Caco-2 (cell line): ENCODE measurements at regions not wholly inside any gene's neighbourhood (a gene's known extent, or its start where the extent isn't known, plus 50 kb on each side); places are given as distances from the start of the nearest gene placed in this dataset.

Experiments used
- BruUV-seq: library from RNA; stranded (reverse); fragments of 400-500 nt; replicated peaks from 2 replicates; lab custom pipeline; 2021; lab: Mats Ljungman, UMichigan
- CTCF ChIA-PET: fragments of 300-600 bp; sonication (Branson Sonifier 250); formaldehyde crosslinking; loops from one replicate; lab custom pipeline; 2022; ENCODE audit warnings: antibody characterized with exemption; lab: Charles Lee
- POLR2A ChIA-PET: fragments of 300-600 bp; sonication (Branson Sonifier 250); formaldehyde crosslinking; loops from one replicate; lab custom pipeline; 2022; ENCODE audit warnings: antibody characterized with exemption; lab: Charles Lee
- DNase-seq, 2 experiments: peaks; one replicate each; pipeline versions ENCODE4 v3.0.0 to v3.0.0-alpha.2; 2020 to 2022
- H3K27me3 ChIP-seq: replicated peaks from 2 replicates; pipeline ENCODE4 v1.6.0; 2011; ENCODE audit warnings: low read length; ENCODE audit not compliant: control insufficient read depth, insufficient read depth
- H3K36me3 ChIP-seq: 2 replicates; pipeline ENCODE4 v1.5.1; 2011; ENCODE audit warnings: low read length; ENCODE audit not compliant: control insufficient read depth, insufficient read depth
- H3K4me1 ChIP-seq: fragments of 250-450 bp; sonication (Bioruptor Pico); 2 replicates; pipeline ENCODE4 v1.5.1; 2020; ENCODE audit warnings: mild to moderate bottlenecking
- H3K4me3 ChIP-seq: 2 replicates; pipeline ENCODE4 v1.5.1; 2011; ENCODE audit warnings: low read depth, mild to moderate bottlenecking, control low read depth, low read length
- H3K9me3 ChIP-seq: fragments of 250-450 bp; sonication (Bioruptor Pico); 2 replicates; pipeline ENCODE4 v1.5.1; 2020; ENCODE audit warnings: mild to moderate bottlenecking, moderate library complexity
- H3K27ac Mint-ChIP-seq: one replicate; pipeline ENCODE4 v1.8.0; 2022; ENCODE audit warnings: mixed read lengths; ENCODE audit not compliant: unreplicated experiment
- H3K27me3 Mint-ChIP-seq: one replicate; pipeline ENCODE4 v1.8.0; 2022; ENCODE audit warnings: mixed read lengths; ENCODE audit not compliant: insufficient read depth, unreplicated experiment
- H3K36me3 Mint-ChIP-seq: one replicate; pipeline ENCODE4 v1.8.0; 2022; ENCODE audit warnings: mild to moderate bottlenecking, mixed read lengths; ENCODE audit not compliant: insufficient read depth, unreplicated experiment
- H3K4me1 Mint-ChIP-seq: one replicate; pipeline ENCODE4 v1.8.0; 2022; ENCODE audit warnings: low read depth, mixed read lengths; ENCODE audit not compliant: unreplicated experiment
- H3K4me3 Mint-ChIP-seq: one replicate; pipeline ENCODE4 v1.8.0; 2022; ENCODE audit warnings: mild to moderate bottlenecking, moderate library complexity, mixed read lengths; ENCODE audit not compliant: unreplicated experiment
- H3K9me3 Mint-ChIP-seq: one replicate; pipeline ENCODE4 v1.8.0; 2022; ENCODE audit warnings: mixed read lengths; ENCODE audit not compliant: unreplicated experiment
- intact Hi-C: fragments of 100-400 bp; cut with micrococcal nuclease; formaldehyde crosslinking; loops from one replicate; pipeline ENCODE4 v1.10.0; 2022; ENCODE audit not compliant: unreplicated experiment
- TF ChIP-seq, protein P1 (sequence below), 2 experiments: fragments of 200-600 bp in 1 of 2; IDR thresholded peaks; 1 replicate in 1 of 2; 2 replicates in 1 of 2; pipeline versions ENCODE4 v1.5.1 to v1.8.0; 2011 to 2022; ENCODE audit warnings: antibody characterized with exemption in 1 of 2, control low read depth in 1 of 2, inconsistent platforms in 1 of 2, low read depth in 1 of 2, low read length in 1 of 2, mild to moderate bottlenecking in 1 of 2, moderate library complexity in 1 of 2; ENCODE audit not compliant: insufficient read depth in 1 of 2, severe bottlenecking in 1 of 2, unreplicated experiment in 1 of 2

DNA sequence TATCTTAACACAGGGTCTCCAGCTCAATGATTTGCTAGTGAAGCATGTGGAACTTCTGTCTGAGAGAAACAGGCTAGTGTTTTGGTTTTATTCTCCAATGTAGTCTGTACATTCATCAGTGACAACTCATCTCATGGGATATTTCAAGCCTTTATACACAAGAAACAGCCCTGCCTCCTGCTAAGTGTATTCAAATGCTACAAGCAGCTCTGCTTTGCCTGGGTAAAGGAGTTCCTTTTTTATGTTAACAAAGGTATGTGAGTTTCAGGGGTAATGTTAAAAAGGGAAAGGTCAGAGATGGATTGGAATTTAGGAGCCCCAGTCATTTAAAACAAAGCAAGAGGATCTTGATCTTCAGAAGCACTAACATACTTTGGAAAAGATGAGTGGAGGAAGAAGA is 498.7 kb downstream of the ISL1 start:
- Mint-ChIP-seq H3K27me3 (no peaks in the 10 kb centered on the region), H3K36me3 (no peaks in the 10 kb centered on the region), H3K9me3 (no peaks in the 10 kb centered on the region), H3K4me1 (peaks cover 9% of the 10 kb centered on the region), H3K4me3 (no peak overlapping the region), H3K27ac (no peak overlapping the region)
- CTCF ChIA-PET = no interaction called here
- intact Hi-C loops = no loop called here
- Histone ChIP-seq H3K4me3 (no peak overlapping the region), H3K9me3 (no peaks in the 10 kb centered on the region), H3K36me3 (no peaks in the 10 kb centered on the region), H3K4me1 (peaks cover 8% of the 10 kb centered on the region; the same call in 1 of the 2 replicates), H3K27me3 (no peaks in the 10 kb centered on the region)
- POLR2A ChIA-PET = no interaction called here
- TF ChIP-seq, protein P1, sequence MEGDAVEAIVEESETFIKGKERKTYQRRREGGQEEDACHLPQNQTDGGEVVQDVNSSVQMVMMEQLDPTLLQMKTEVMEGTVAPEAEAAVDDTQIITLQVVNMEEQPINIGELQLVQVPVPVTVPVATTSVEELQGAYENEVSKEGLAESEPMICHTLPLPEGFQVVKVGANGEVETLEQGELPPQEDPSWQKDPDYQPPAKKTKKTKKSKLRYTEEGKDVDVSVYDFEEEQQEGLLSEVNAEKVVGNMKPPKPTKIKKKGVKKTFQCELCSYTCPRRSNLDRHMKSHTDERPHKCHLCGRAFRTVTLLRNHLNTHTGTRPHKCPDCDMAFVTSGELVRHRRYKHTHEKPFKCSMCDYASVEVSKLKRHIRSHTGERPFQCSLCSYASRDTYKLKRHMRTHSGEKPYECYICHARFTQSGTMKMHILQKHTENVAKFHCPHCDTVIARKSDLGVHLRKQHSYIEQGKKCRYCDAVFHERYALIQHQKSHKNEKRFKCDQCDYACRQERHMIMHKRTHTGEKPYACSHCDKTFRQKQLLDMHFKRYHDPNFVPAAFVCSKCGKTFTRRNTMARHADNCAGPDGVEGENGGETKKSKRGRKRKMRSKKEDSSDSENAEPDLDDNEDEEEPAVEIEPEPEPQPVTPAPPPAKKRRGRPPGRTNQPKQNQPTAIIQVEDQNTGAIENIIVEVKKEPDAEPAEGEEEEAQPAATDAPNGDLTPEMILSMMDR (IDR thresholded peaks at IDR 0.05; ENCODE audit: insufficient read depth in 1 of 2, low read depth in 1 of 2, low read length in 1 of 2, severe bottlenecking in 1 of 2, unreplicated experiment in 1 of 2) = no peak
- no TSS peak for BruUV-seq
- no peak for DNase-seq

DNA sequence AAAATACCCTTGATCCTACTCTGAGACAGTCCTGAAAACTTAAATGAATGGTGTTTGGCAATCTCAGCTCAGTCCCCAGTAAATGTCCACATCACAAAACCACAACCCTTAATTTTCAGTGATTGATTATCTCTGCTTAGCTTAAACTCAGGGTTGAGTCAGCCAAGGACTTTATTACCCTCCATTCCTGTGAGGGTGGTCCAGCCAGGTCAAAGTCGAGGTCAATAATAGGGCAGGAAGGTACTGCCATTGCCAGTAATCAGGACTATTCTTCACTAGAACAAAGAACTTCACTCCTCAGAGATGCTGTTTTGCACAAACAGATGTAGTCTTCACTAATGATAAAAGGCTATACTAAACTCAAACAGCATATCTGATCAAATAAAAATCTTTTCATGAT is 499.4 kb downstream of the ISL1 start:
- Mint-ChIP-seq H3K9me3 (no peaks in the 10 kb centered on the region), H3K27ac (no peak overlapping the region), H3K36me3 (no peaks in the 10 kb centered on the region), H3K4me3 (no peak overlapping the region), H3K4me1 (peaks cover 9% of the 10 kb centered on the region), H3K27me3 (no peaks in the 10 kb centered on the region)
- CTCF ChIA-PET = no interaction called here
- POLR2A ChIA-PET = no interaction called here
- DNase-seq = no peak
- TF ChIP-seq, protein P1 (IDR thresholded peaks at IDR 0.05; ENCODE audit: insufficient read depth in 1 of 2, low read depth in 1 of 2, low read length in 1 of 2, severe bottlenecking in 1 of 2, unreplicated experiment in 1 of 2) = no peak
- no TSS peak for BruUV-seq
- Histone ChIP-seq H3K4me3 (no peak overlapping the region), H3K27me3 (no peaks in the 10 kb centered on the region), H3K4me1 (peaks cover 8% of the 10 kb centered on the region; the same call in 1 of the 2 replicates), H3K9me3 (no peaks in the 10 kb centered on the region), H3K36me3 (no peaks in the 10 kb centered on the region)
- intact Hi-C loops = no loop called here

DNA sequence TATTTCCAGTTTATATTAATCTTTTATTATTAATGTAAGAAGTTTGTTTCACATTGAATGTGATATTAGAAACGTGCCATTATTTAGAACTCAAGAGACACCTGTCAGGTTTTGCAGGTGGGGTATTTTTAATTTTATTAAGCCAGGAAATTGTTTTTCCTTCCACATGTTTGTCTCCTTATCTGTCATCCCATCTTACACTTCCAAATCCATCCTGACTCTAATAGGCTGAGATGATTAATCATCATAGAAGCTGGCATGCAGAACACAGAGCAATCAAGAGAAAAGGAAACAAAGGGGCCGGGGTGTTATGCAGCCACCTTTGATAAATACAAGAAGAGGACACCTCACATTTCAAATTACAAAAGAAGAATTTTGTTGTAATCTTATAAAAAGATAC is 506.5 kb downstream of the ISL1 start:
- ChIA-PET CTCF (no interaction called here), POLR2A (no interaction called here)
- Mint-ChIP-seq H3K27ac (no peak overlapping the region), H3K36me3 (no peaks in the 10 kb centered on the region), H3K4me1 (no peaks in the 10 kb centered on the region), H3K4me3 (no peak overlapping the region), H3K9me3 (no peaks in the 10 kb centered on the region), H3K27me3 (no peaks in the 10 kb centered on the region)
- TF ChIP-seq, protein P1 (IDR thresholded peaks at IDR 0.05; ENCODE audit: insufficient read depth in 1 of 2, low read depth in 1 of 2, low read length in 1 of 2, severe bottlenecking in 1 of 2, unreplicated experiment in 1 of 2) = no peak
- no peak for DNase-seq
- H3K4me1 ChIP-seq = no peaks in the 10 kb centered on the region
- no TSS peak for BruUV-seq
- H3K36me3 ChIP-seq = no peaks in the 10 kb centered on the region
- H3K9me3 ChIP-seq = no peaks in the 10 kb centered on the region
- no peak overlapping the region for H3K4me3 ChIP-seq
- intact Hi-C loops = no loop called here
- H3K27me3 ChIP-seq = no peaks in the 10 kb centered on the region
